Stomach (tissue), 8 donors: ENCODE measurements at regions not wholly inside any gene's neighbourhood (a gene's known extent, or its start where the extent isn't known, plus 50 kb on each side); places are given as distances from the start of the nearest gene placed in this dataset.

Experiments
- DNase-seq, 2 donors: peaks; one replicate each; pipeline versions ENCODE4 v3.0.0 to v3.0.0-alpha.2; 2013 to 2019
- H3K27ac ChIP-seq, 5 donors: fragments of 200-600 bp in 4 of 5; sonication (generic) in 4 of 5; one replicate each; pipeline ENCODE4 v1.5.1; 2013 to 2019; ENCODE audit warnings: mild to moderate bottlenecking in 1 of 5, moderate library complexity in 1 of 5
- H3K27me3 ChIP-seq, 3 donors: fragments of 200-600 bp; sonication (generic); one replicate each; pipeline ENCODE4 v1.5.1; 2017 to 2019; ENCODE audit warnings: mixed run types in 1 of 3
- H3K36me3 ChIP-seq, 4 donors: fragments of 200-600 bp; sonication (generic); 1 replicate in 3 of 4; 2 replicates in 1 of 4; pipeline ENCODE4 v1.5.1; 2016 to 2019
- H3K4me1 ChIP-seq, 4 donors: fragments of 200-600 bp; sonication (generic); one replicate each; pipeline ENCODE4 v1.5.1; 2016 to 2019
- H3K4me3 ChIP-seq, 4 donors: fragments of 200-600 bp; sonication (generic) in 3 of 4; one replicate each; pipeline ENCODE4 v1.5.1; 2016 to 2019; ENCODE audit warnings: mild to moderate bottlenecking in 1 of 4
- H3K9me3 ChIP-seq, 4 donors: fragments of 200-600 bp; sonication (generic); one replicate each; pipeline ENCODE4 v1.5.1; 2016 to 2019
- EP300 ChIP-seq: sonication (generic); formaldehyde crosslinking; IDR thresholded peaks from one replicate; pipeline ENCODE4 v1.6.1; 2017; ENCODE audit warnings: antibody characterized with exemption
- POLR2A ChIP-seq, 4 donors: fragments of 450-650 bp; IDR thresholded peaks; one replicate each; pipeline ENCODE4 v1.6.1; 2016; ENCODE audit warnings: antibody characterized with exemption in 4 of 4, control low read depth in 2 of 4, mild to moderate bottlenecking in 1 of 4, moderate library complexity in 1 of 4
- POLR2AphosphoS5 ChIP-seq, 3 donors: sonication (generic); formaldehyde crosslinking; IDR thresholded peaks; one replicate each; pipeline ENCODE4 v1.6.1; 2016; ENCODE audit warnings: antibody characterized with exemption in 3 of 3
- WGBS, 5 donors: extraction: QIAGEN DNeasy Blood & Tissue Kit in 3 of 5; methylation state at CpG; one replicate each; pipeline versions ENCODE4 v1.1.5 to v1.1.7; 2013 to 2018; 5-methylcytosine and 5-hydroxymethylcytosine counted together
- intact Hi-C: fragments of 100-400 bp; cut with DNase I; formaldehyde crosslinking; loops from one replicate; pipeline ENCODE4 v1.15.1; 2023; ENCODE audit warnings: low total_unique reads
- TF ChIP-seq, protein P1 (sequence below), 7 experiments: fragments of 450-650 bp in 4 of 7; fragments of 200-600 bp in 3 of 7; sonication (generic) in 3 of 7; IDR thresholded peaks; one replicate each; pipeline ENCODE4 v1.5.1; 2016 to 2019; ENCODE audit warnings: antibody characterized with exemption in 7 of 7, control low read depth in 2 of 7, mild to moderate bottlenecking in 1 of 7
- donor health status: healthy with polysubstance abuse.
- donor health status: Bipolar disorder and iron deficiency.
- donor health status: healthy.

DNA sequence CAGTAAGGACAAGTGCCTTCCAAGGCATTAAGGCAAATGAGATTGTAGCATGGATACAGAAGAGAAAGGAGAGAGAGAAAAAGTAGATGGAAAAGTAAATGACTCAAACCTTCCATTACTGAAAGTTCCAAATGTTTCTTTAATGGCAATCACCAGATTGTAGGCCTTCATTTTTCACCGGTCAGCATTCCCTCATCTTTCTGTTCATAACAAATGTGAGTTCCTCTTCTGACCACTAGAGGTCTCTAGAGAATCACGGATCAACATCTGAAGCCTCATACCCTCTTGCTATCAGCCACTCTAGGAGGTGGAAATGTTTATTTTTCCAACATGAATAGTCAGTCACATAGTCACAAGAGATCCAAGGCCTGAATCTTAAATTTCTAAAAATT is 73.6 kb upstream of the RPS23 start:
- 2 to 5% (median 3%) methylated on average over 2 of the region's 2 CpGs for WGBS, 5 donors
- DNase-seq: peak in 1 of 2 donors; percentile 91
- Histone ChIP-seq H3K27ac (no peak overlapping the region), H3K4me3 (no peak overlapping the region), H3K9me3 (no peaks in the 10 kb centered on the region), H3K36me3 (no peaks in the 10 kb centered on the region), H3K4me1 (peaks cover 0 to 14% (median 4%) of the 10 kb centered on the region in 4 donors), H3K27me3 (no peaks in the 10 kb centered on the region)
- intact Hi-C loops: loop anchor here (10.0 kb wide), 1 partner anchor 1083 kb away; no protein-coding TSS in a partner anchor
- TF ChIP-seq EP300 (no peak), POLR2AphosphoS5 (IDR thresholded peaks at IDR 0.05) (peak in 1 of 3 donors; percentile 9), POLR2A (IDR thresholded peaks at IDR 0.05) (no peak)
- TF ChIP-seq, protein P1, sequence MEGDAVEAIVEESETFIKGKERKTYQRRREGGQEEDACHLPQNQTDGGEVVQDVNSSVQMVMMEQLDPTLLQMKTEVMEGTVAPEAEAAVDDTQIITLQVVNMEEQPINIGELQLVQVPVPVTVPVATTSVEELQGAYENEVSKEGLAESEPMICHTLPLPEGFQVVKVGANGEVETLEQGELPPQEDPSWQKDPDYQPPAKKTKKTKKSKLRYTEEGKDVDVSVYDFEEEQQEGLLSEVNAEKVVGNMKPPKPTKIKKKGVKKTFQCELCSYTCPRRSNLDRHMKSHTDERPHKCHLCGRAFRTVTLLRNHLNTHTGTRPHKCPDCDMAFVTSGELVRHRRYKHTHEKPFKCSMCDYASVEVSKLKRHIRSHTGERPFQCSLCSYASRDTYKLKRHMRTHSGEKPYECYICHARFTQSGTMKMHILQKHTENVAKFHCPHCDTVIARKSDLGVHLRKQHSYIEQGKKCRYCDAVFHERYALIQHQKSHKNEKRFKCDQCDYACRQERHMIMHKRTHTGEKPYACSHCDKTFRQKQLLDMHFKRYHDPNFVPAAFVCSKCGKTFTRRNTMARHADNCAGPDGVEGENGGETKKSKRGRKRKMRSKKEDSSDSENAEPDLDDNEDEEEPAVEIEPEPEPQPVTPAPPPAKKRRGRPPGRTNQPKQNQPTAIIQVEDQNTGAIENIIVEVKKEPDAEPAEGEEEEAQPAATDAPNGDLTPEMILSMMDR (IDR thresholded peaks at IDR 0.05): peak in 5 of 7 experiments; percentile 69 to 87 (median 76)

DNA sequence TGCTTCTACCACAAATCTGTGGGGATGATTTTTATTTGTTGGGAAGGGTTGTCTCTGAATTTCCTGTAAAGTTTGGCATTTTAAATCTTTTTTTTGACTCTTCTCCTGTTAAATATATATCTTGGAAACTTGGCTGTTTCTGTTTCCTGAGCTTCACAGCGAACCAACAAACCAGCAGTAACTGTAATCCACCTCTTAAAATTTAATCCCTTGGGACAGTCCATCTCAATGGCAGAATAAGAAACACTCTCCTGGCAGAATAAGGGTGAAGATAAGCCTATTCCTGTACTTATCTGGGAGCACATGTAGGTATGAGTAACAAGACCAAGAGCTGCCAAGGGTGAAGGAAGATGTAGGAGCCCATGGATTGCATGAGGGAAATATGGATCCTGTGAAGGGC is 73.1 kb upstream of the RPS23 start:
- TF ChIP-seq POLR2AphosphoS5 (IDR thresholded peaks at IDR 0.05) (no peak), POLR2A (IDR thresholded peaks at IDR 0.05) (no peak), EP300 (no peak)
- TF ChIP-seq, protein P1 (IDR thresholded peaks at IDR 0.05): no peak
- Histone ChIP-seq H3K4me1 (peaks cover 0 to 11% (median 3%) of the 10 kb centered on the region in 4 donors), H3K27ac (no peak overlapping the region), H3K9me3 (no peaks in the 10 kb centered on the region), H3K36me3 (no peaks in the 10 kb centered on the region), H3K4me3 (no peak overlapping the region), H3K27me3 (no peaks in the 10 kb centered on the region)
- intact Hi-C loops: loop anchor here (10.0 kb wide), 1 partner anchor 1084 kb away; no protein-coding TSS in a partner anchor
- DNase-seq: no peak
- 73 to 93% (median 82%) methylated on average over 1 of the region's 1 CpG for WGBS, 5 donors

DNA sequence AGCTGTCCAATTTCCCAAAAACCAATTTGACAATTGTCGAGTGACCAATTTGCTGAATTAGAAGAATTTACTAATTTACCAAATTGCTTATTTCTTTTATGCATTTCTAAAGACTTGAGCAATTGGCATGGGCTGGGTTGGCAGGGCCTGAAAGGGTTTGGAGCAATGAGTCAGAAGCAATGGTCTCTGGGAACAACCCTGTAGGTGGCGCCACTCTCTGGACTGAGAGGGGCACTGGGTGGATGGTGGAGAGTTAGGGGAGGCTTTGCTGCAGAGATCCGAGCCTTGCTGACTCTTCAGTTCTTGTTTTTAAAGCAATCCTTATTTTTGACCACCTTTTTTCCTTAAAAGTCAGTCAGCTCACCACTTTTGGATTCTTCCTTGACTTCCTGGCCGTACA is 71.5 kb upstream of the RPS23 start:
- no peaks in the 10 kb centered on the region for H3K36me3 ChIP-seq
- no peaks in the 10 kb centered on the region for H3K9me3 ChIP-seq
- no peaks in the 10 kb centered on the region for H3K27me3 ChIP-seq
- H3K27ac ChIP-seq: no peak overlapping the region
- 78 to 89% (median 84%) methylated on average over 4 of the region's 4 CpGs for WGBS, 5 donors
- intact Hi-C loops: loop anchor here (10.0 kb wide), 2 partner anchors 1085 to 1205 kb away; no protein-coding TSS in a partner anchor
- TF ChIP-seq, protein P1 (IDR thresholded peaks at IDR 0.05): peak in 1 of 7 experiments; percentile 17
- TF ChIP-seq EP300 (no peak), POLR2AphosphoS5 (IDR thresholded peaks at IDR 0.05) (no peak), POLR2A (IDR thresholded peaks at IDR 0.05) (no peak)
- peak in 1 of 2 donors; percentile 44 for DNase-seq
- no peak overlapping the region for H3K4me3 ChIP-seq
- H3K4me1 ChIP-seq: peaks cover 0 to 11% (median 3%) of the 10 kb centered on the region in 4 donors

- WGBS, 5 donors: 53 to 69% (median 62%) methylated on average over 2 to 4 of the region's 4 CpGs
- intact Hi-C loops: loop anchor here (10.0 kb wide), 1 partner anchor 1206 kb away; no protein-coding TSS in a partner anchor
Measured at GRCh38 chr5:82348784-82349425, 70.8 kb upstream of the RPS23 start.

More at GRCh38 chr5:82348784-82349425, 70.8 kb upstream of the RPS23 start:
- Histone ChIP-seq H3K4me1 (peaks cover 0 to 11% (median 3%) of the 10 kb centered on the region in 4 donors), H3K27me3 (no peaks in the 10 kb centered on the region), H3K36me3 (no peaks in the 10 kb centered on the region), H3K4me3 (no peak overlapping the region), H3K9me3 (no peaks in the 10 kb centered on the region), H3K27ac (no peak overlapping the region)
- TF ChIP-seq, protein P1 (IDR thresholded peaks at IDR 0.05): no peak
- no peak for TF ChIP-seq EP300
- TF ChIP-seq POLR2A (IDR thresholded peaks at IDR 0.05): no peak
- no peak for TF ChIP-seq POLR2AphosphoS5 (IDR thresholded peaks at IDR 0.05)
- no peak for DNase-seq
